Germinal center (tissue), 1 donor: ENCODE measurements at regions not wholly inside any gene's neighbourhood (a gene's known extent, or its start where the extent isn't known, plus 50 kb on each side); places are given as distances from the start of the nearest gene placed in this dataset.
"Not testable (repeated sequence)": the region's sequence is repeated elsewhere in the genome, so short reads cannot be mapped to it uniquely, and the experiment has no call there.

Experiments used
- DNase-seq: peaks from one replicate; pipeline ENCODE4 v3.0.0; 2012; ENCODE audit warnings: mixed read lengths, low spot score

GRCh38 chr6:170193326-170193821 is 97.5 kb downstream of the DLL1 start:
- DNase-seq: no peak

- DNase-seq: no peak
Observed at GRCh38 chr6:170192905-170193304, 98.0 kb downstream of the DLL1 start.

- DNase-seq: not testable (repeated sequence)
Observed at GRCh38 chr6:170192101-170192500, 98.8 kb downstream of the DLL1 start.

- DNase-seq: no peak
Observed at GRCh38 chr6:170190046-170190445, 100.8 kb downstream of the DLL1 start.

- DNase-seq: no peak
Observed at GRCh38 chr6:170189236-170189635, 101.6 kb downstream of the DLL1 start.

- DNase-seq: no peak
Observed at GRCh38 chr6:170188571-170189001, 102.3 kb downstream of the DLL1 start.

- DNase-seq: no peak
Observed at GRCh38 chr6:170187669-170188566, 103.0 kb downstream of the DLL1 start.

- no peak for DNase-seq
Observed at GRCh38 chr6:170186941-170187668, 103.8 kb downstream of the DLL1 start.

GRCh38 chr6:170186006-170186935 is 104.6 kb downstream of the DLL1 start:
- no peak for DNase-seq

GRCh38 chr6:170185175-170185978 is 105.5 kb downstream of the DLL1 start:
- no peak for DNase-seq

GRCh38 chr6:170184316-170184715 is 106.6 kb downstream of the DLL1 start:
- DNase-seq: no peak

GRCh38 chr6:170183521-170183920 is 107.4 kb downstream of the DLL1 start:
- no peak for DNase-seq

- DNase-seq: no peak
Observed at GRCh38 chr6:170182781-170183120, 108.1 kb downstream of the DLL1 start.

- DNase-seq: no peak
Observed at GRCh38 chr6:170182093-170182780, 108.6 kb downstream of the DLL1 start.

- no peak for DNase-seq
Observed at GRCh38 chr6:170181338-170181690, 109.6 kb downstream of the DLL1 start.

- DNase-seq: no peak
Observed at GRCh38 chr6:170180671-170181337, 110.1 kb downstream of the DLL1 start.

GRCh38 chr6:170179616-170180324 is 111.1 kb downstream of the DLL1 start:
- no peak for DNase-seq

- DNase-seq: no peak
Observed at GRCh38 chr6:170178561-170179477, 112.1 kb downstream of the DLL1 start.
